Coronary artery (tissue), 2 donors: ENCODE measurements at regions not wholly inside any gene's neighbourhood (a gene's known extent, or its start where the extent isn't known, plus 50 kb on each side); places are given as distances from the start of the nearest gene placed in this dataset.
"Not testable (repeated sequence)": the region's sequence is repeated elsewhere in the genome, so short reads cannot be mapped to it uniquely, and the experiment has no call there.

Experiments
- DNase-seq: peaks from one replicate; pipeline ENCODE4 v3.0.0-alpha.2; 2017; ENCODE audit warnings: low spot score
- H3K27ac ChIP-seq, 2 donors: fragments of 200-600 bp; sonication (generic); one replicate each; pipeline ENCODE4 v1.5.1; 2016 to 2019
- H3K4me3 ChIP-seq: fragments of 200-600 bp; sonication (generic); 2 replicates; pipeline ENCODE4 v1.5.1; 2016; ENCODE audit warnings: mild to moderate bottlenecking, moderate library complexity
- CTCF ChIP-seq: fragments of 200-600 bp; sonication (generic); IDR thresholded peaks from one replicate; pipeline ENCODE4 v1.5.1; 2019; ENCODE audit warnings: antibody characterized with exemption

- Histone ChIP-seq H3K4me3 (no peak overlapping the region), H3K27ac (no peak overlapping the region)
- TF ChIP-seq CTCF, result no peak
- no peak for DNase-seq
Observed at GRCh38 chr7:41401833-41402232, 301.1 kb downstream of the INHBA start.

GRCh38 chr7:41399171-41399570 is 303.7 kb downstream of the INHBA start:
- TF ChIP-seq CTCF, result no peak
- no peak overlapping the region for H3K27ac ChIP-seq
- DNase-seq, result no peak
- H3K4me3 ChIP-seq, result no peak overlapping the region

DNA sequence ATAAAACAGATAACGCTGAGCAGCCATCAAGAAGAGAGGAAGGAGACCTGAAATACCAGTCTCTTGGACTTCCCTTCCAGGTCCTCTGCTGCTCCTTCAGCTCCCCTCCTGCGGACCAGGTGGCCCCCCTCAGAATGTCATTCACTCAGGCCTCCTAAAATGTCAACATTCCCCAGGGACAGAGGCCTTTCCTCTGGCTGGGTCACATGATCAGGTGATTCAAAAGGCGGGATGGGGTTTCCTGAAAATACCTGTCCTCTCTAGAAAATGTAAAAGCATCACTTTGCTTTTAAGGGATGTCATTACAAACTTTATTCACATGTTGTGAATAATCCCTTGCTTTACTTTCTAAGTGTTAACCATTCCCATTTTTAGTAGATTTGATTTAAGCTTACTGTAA is 311.1 kb downstream of the INHBA start:
- no peak overlapping the region for H3K4me3 ChIP-seq
- no peak for TF ChIP-seq CTCF
- H3K27ac ChIP-seq, result no peak overlapping the region
- no peak for DNase-seq

DNA sequence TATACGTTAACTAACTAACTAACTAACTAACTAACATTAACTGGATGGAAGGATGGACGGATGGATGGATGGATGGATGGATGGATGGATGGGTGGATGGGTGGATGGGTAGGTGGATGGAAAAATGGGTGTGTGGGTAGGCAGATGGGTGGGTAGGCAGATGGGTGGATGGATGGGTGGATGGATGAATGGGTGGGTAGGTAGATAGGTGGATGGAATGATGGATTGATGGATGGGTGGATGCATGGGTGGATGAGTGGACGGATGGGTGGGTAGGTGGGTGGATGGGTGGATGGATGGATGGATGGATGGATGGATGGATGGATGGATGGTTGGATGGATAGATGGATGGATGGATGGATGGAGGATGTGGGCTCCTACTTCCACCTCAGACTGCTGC is 314.0 kb downstream of the INHBA start:
- DNase-seq, H3K27ac ChIP-seq, H3K4me3 ChIP-seq: not testable (repeated sequence)

DNA sequence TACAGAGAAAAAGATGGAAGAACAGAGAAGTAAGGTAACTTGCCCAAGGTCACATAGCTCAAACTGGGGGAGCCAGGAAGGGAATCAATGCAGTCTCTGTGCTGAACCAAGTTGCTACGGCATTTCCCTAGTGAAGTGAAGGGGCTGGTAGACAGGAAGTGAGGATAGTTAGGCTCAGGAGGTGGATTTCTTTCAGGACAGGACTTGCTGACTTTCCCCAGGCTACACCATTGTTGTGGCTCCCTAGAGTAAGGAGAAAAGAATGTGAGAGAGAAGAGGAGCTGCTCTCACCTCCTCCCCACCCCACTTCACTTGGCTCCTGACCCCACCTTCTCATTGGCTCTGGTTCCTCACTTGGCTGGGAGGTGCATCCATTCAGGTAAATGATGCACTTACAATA is 316.9 kb downstream of the INHBA start:
- no peak for DNase-seq
- Histone ChIP-seq H3K27ac (no peak overlapping the region), H3K4me3 (no peak overlapping the region)
- no peak for TF ChIP-seq CTCF

DNA sequence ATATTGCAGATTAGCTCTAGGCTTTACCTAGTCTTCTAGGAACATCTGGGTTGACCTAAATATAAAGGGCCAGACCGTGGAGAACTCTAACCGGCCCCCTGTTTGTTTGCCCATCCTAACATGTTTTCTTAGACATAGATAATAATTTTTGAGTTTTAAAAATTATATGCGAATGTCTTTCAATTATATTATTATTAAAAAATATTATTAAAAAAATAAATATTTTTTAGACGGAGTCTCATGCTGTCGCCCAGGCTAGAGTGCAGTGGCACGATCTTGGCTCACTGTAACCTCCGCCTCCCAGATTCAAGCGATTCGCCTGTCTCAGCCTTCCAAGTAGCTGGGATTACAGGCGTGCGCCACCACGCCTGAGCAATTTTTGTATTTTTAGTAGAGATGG is 318.5 kb downstream of the INHBA start:
- Histone ChIP-seq H3K27ac (no peak overlapping the region), H3K4me3 (no peak overlapping the region)
- no peak for TF ChIP-seq CTCF
- no peak for DNase-seq

GRCh38 chr7:41383596-41383995 is 319.3 kb downstream of the INHBA start:
- no peak for TF ChIP-seq CTCF
- no peak overlapping the region for H3K27ac ChIP-seq
- no peak for DNase-seq
- H3K4me3 ChIP-seq, result no peak overlapping the region

- Histone ChIP-seq H3K27ac (no peak overlapping the region), H3K4me3 (no peak overlapping the region)
- no peak for DNase-seq
- TF ChIP-seq CTCF, result no peak
Observed at GRCh38 chr7:41378156-41378555, 324.7 kb downstream of the INHBA start.
